ENCODE measurements at regions not wholly inside any gene's neighbourhood (a gene's known extent, or its start where the extent isn't known, plus 50 kb on each side); places are given as distances from the start of the nearest gene placed in this dataset.
"Not testable (repeated sequence)": the region's sequence is repeated elsewhere in the genome, so short reads cannot be mapped to it uniquely, and the experiment has no call there.

- not testable (repeated sequence) for H3K36me3 Mint-ChIP-seq (ENCODE audit: low read depth); H3K9me3 ChIP-seq (ENCODE audit: control insufficient read depth, low read length, poor library complexity, severe bottlenecking); H3K27ac Mint-ChIP-seq; ATAC-seq; DNase-seq; H3K27me3 Mint-ChIP-seq; H3K4me3 Mint-ChIP-seq; H3K4me1 Mint-ChIP-seq
Observed at GRCh38 chr4:28112691-28113335, 1252.2 kb downstream of the STIM2 start.

- not testable (repeated sequence) for H3K36me3 Mint-ChIP-seq (ENCODE audit: low read depth); DNase-seq; ATAC-seq; H3K4me1 Mint-ChIP-seq; H3K4me3 Mint-ChIP-seq; H3K9me3 ChIP-seq (ENCODE audit: control insufficient read depth, low read length, poor library complexity, severe bottlenecking); H3K27ac Mint-ChIP-seq; H3K27me3 Mint-ChIP-seq
Observed at GRCh38 chr4:28113586-28113985, 1252.9 kb downstream of the STIM2 start.

- not testable (repeated sequence) for DNase-seq; H3K9me3 ChIP-seq (ENCODE audit: control insufficient read depth, low read length, poor library complexity, severe bottlenecking); H3K4me3 Mint-ChIP-seq; H3K27ac Mint-ChIP-seq; ATAC-seq; H3K27me3 Mint-ChIP-seq; H3K4me1 Mint-ChIP-seq; H3K36me3 Mint-ChIP-seq (ENCODE audit: low read depth)
Observed at GRCh38 chr4:28116526-28117083, 1256.0 kb downstream of the STIM2 start.

- no peaks in the 10 kb centered on the region for H3K4me1 Mint-ChIP-seq
- DNase-seq = no peak
Observed at GRCh38 chr4:28117084-28117682, 1256.5 kb downstream of the STIM2 start.

GRCh38 chr4:28146191-28146590 is 1285.5 kb downstream of the STIM2 start:
- Mint-ChIP-seq H3K36me3 (ENCODE audit: low read depth) (no peaks in the 10 kb centered on the region), H3K4me3 (no peak overlapping the region), H3K27me3 (no peaks in the 10 kb centered on the region), H3K27ac (no peak overlapping the region), H3K4me1 (no peaks in the 10 kb centered on the region)
- DNase-seq = no peak
- no peak for ATAC-seq
- no peaks in the 10 kb centered on the region for H3K9me3 ChIP-seq (ENCODE audit: control insufficient read depth, low read length, poor library complexity, severe bottlenecking)

More at GRCh38 chr4:28117084-28117682, 1256.5 kb downstream of the STIM2 start:
- H3K9me3 ChIP-seq (ENCODE audit: control insufficient read depth, low read length, poor library complexity, severe bottlenecking) = no peaks in the 10 kb centered on the region
- ATAC-seq = no peak
- Mint-ChIP-seq H3K36me3 (ENCODE audit: low read depth) (no peaks in the 10 kb centered on the region), H3K27ac (no peak overlapping the region), H3K27me3 (no peaks in the 10 kb centered on the region), H3K4me3 (no peak overlapping the region)

- no peaks in the 10 kb centered on the region for H3K9me3 ChIP-seq (ENCODE audit: control insufficient read depth, low read length, poor library complexity, severe bottlenecking)
- Mint-ChIP-seq H3K4me1 (no peaks in the 10 kb centered on the region), H3K4me3 (no peak overlapping the region), H3K36me3 (ENCODE audit: low read depth) (no peaks in the 10 kb centered on the region), H3K27me3 (no peaks in the 10 kb centered on the region), H3K27ac (no peak overlapping the region)
- no peak for DNase-seq
- no peak for ATAC-seq
Observed at GRCh38 chr4:28148221-28148620, 1287.6 kb downstream of the STIM2 start.

- Mint-ChIP-seq H3K27me3 (no peaks in the 10 kb centered on the region), H3K36me3 (ENCODE audit: low read depth) (no peaks in the 10 kb centered on the region), H3K27ac (no peak overlapping the region), H3K4me1 (no peaks in the 10 kb centered on the region), H3K4me3 (no peak overlapping the region)
- DNase-seq (no peak), ATAC-seq (no peak)
- no peaks in the 10 kb centered on the region for H3K9me3 ChIP-seq (ENCODE audit: control insufficient read depth, low read length, poor library complexity, severe bottlenecking)
Observed at GRCh38 chr4:28149762-28150161, 1289.1 kb downstream of the STIM2 start.

- Mint-ChIP-seq H3K4me3 (no peak overlapping the region), H3K4me1 (no peaks in the 10 kb centered on the region), H3K36me3 (ENCODE audit: low read depth) (no peaks in the 10 kb centered on the region), H3K27me3 (no peaks in the 10 kb centered on the region), H3K27ac (no peak overlapping the region)
- DNase-seq (no peak), ATAC-seq (no peak)
- H3K9me3 ChIP-seq (ENCODE audit: control insufficient read depth, low read length, poor library complexity, severe bottlenecking) = no peaks in the 10 kb centered on the region
Observed at GRCh38 chr4:28151314-28151713, 1290.7 kb downstream of the STIM2 start.

GRCh38 chr4:28167411-28167810 is 1306.8 kb downstream of the STIM2 start:
- no peaks in the 10 kb centered on the region for H3K36me3 Mint-ChIP-seq (ENCODE audit: low read depth)
- H3K27ac Mint-ChIP-seq = no peak overlapping the region
- DNase-seq = no peak
- H3K27me3 Mint-ChIP-seq = no peaks in the 10 kb centered on the region
- no peak overlapping the region for H3K4me3 Mint-ChIP-seq
- H3K4me1 Mint-ChIP-seq = no peaks in the 10 kb centered on the region
- H3K9me3 ChIP-seq (ENCODE audit: control insufficient read depth, low read length, poor library complexity, severe bottlenecking) = no peaks in the 10 kb centered on the region
- no peak for ATAC-seq

- Mint-ChIP-seq H3K4me3 (no peak overlapping the region), H3K36me3 (ENCODE audit: low read depth) (no peaks in the 10 kb centered on the region), H3K27ac (no peak overlapping the region), H3K4me1 (no peaks in the 10 kb centered on the region), H3K27me3 (no peaks in the 10 kb centered on the region)
- no peaks in the 10 kb centered on the region for H3K9me3 ChIP-seq (ENCODE audit: control insufficient read depth, low read length, poor library complexity, severe bottlenecking)
- DNase-seq = no peak
- ATAC-seq = no peak
Observed at GRCh38 chr4:28176942-28177341, 1316.3 kb downstream of the STIM2 start.

- ATAC-seq (no peak), DNase-seq (no peak)
- no peaks in the 10 kb centered on the region for H3K9me3 ChIP-seq (ENCODE audit: control insufficient read depth, low read length, poor library complexity, severe bottlenecking)
- Mint-ChIP-seq H3K27ac (no peak overlapping the region), H3K27me3 (no peaks in the 10 kb centered on the region), H3K36me3 (ENCODE audit: low read depth) (no peaks in the 10 kb centered on the region), H3K4me3 (no peak overlapping the region), H3K4me1 (no peaks in the 10 kb centered on the region)
Observed at GRCh38 chr4:28177641-28178040, 1317.0 kb downstream of the STIM2 start.

- DNase-seq (no peak), ATAC-seq (no peak)
- Mint-ChIP-seq H3K36me3 (ENCODE audit: low read depth) (no peaks in the 10 kb centered on the region), H3K27me3 (no peaks in the 10 kb centered on the region), H3K27ac (no peak overlapping the region), H3K4me3 (no peak overlapping the region), H3K4me1 (no peaks in the 10 kb centered on the region)
- H3K9me3 ChIP-seq (ENCODE audit: control insufficient read depth, low read length, poor library complexity, severe bottlenecking) = no peaks in the 10 kb centered on the region
Observed at GRCh38 chr4:28179126-28179525, 1318.5 kb downstream of the STIM2 start.

GRCh38 chr4:28209371-28209924 is 1348.8 kb downstream of the STIM2 start:
- H3K4me3 Mint-ChIP-seq = no peak overlapping the region
- DNase-seq = no peak
- no peak for ATAC-seq
- no peaks in the 10 kb centered on the region for H3K9me3 ChIP-seq (ENCODE audit: control insufficient read depth, low read length, poor library complexity, severe bottlenecking)
- no peaks in the 10 kb centered on the region for H3K36me3 Mint-ChIP-seq (ENCODE audit: low read depth)
- H3K27me3 Mint-ChIP-seq = no peaks in the 10 kb centered on the region
- no peak overlapping the region for H3K27ac Mint-ChIP-seq
- H3K4me1 Mint-ChIP-seq = no peaks in the 10 kb centered on the region

All from T-helper 17 cell (primary cell).